ENCODE measurements at regions not wholly inside any gene's neighbourhood (a gene's known extent, or its start where the extent isn't known, plus 50 kb on each side); places are given as distances from the start of the nearest gene placed in this dataset.
"Not testable (repeated sequence)": the region's sequence is repeated elsewhere in the genome, so short reads cannot be mapped to it uniquely, and the experiment has no call there.

DNA sequence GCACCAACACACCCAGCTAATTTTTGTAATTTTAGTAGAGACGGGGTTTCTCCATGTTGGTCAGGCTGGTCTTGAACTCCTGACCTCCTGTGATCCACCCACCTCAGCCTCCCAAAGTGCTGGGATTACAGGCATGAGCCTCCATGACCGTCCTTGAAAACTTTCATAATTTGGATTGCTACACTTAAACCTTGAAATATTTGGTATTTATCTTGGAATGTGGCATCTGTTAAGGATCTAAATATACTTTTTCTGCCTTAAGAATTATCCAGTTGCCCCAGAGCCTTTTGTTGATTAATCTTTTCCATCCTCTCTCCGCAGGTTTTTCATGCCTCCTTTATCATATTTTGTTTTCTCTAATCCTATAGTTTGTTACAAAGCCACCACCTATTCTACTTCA is 872.7 kb downstream of the KCNMA1 start:
- H3K4me3 Mint-ChIP-seq; POLR2A ChIA-PET; intact Hi-C loops (cut with micrococcal nuclease); H3K27ac Mint-ChIP-seq; H3K36me3 Mint-ChIP-seq; H3K9me3 Mint-ChIP-seq; CTCF ChIA-PET; DNase-seq; H3K4me1 Mint-ChIP-seq (ENCODE audit: low read depth); H3K27me3 Mint-ChIP-seq: not testable (repeated sequence)

DNA sequence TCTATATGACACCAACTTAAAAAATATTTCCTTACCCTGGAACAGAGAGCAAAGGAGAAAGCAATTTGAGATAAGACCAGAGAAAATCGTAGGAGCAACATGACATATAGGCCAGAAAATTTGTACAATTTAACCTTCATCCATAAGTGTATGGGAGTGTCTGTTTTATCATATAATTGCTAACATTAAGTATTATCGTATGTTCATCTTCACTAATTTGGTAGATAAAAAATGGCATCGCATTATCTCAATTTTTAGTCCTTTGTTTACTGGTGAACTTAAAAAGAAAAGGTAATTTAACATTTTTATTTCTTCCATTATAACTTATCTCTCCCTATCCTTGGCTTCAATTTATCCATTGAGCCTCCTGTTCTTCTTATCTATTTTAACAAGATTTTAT is 873.4 kb downstream of the KCNMA1 start:
- no peak overlapping the region for H3K4me3 Mint-ChIP-seq
- no peak overlapping the region for H3K27ac Mint-ChIP-seq
- H3K27me3 Mint-ChIP-seq = no peaks in the 10 kb centered on the region
- no peaks in the 10 kb centered on the region for H3K36me3 Mint-ChIP-seq
- ChIA-PET POLR2A (no interaction called here), CTCF (no interaction called here)
- intact Hi-C loops (cut with micrococcal nuclease) = no loop called here
- DNase-seq = no peak
- H3K9me3 Mint-ChIP-seq = peaks cover 6% of the 10 kb centered on the region
- H3K4me1 Mint-ChIP-seq (ENCODE audit: low read depth) = no peaks in the 10 kb centered on the region

GRCh38 chr10:76763376-76763775 is 874.2 kb downstream of the KCNMA1 start:
- Mint-ChIP-seq H3K27me3 (no peaks in the 10 kb centered on the region), H3K9me3 (peaks cover 8% of the 10 kb centered on the region)

DNA sequence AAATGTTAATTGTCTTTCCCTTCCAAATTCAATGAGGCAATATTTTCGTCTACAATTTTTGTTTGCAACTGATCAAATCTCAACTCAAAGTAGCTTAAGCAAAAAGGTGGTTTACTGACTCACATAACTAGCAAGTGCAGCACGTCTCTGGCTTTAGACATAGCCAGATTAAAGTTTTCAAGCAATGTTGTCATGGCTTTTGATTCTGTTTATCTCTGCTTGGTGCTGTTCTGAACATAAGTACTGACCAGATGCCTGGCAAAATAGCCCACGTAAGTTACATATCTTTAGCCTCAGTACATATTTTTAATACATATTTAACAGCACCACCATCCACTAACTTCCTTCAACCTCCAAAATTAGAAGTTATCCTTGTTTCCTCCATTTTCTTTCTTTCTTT is 877.9 kb downstream of the KCNMA1 start:
- H3K4me1 Mint-ChIP-seq (ENCODE audit: low read depth) = no peaks in the 10 kb centered on the region
- no peak for DNase-seq
- no peak overlapping the region for H3K4me3 Mint-ChIP-seq
- H3K27me3 Mint-ChIP-seq = no peaks in the 10 kb centered on the region
- intact Hi-C loops (cut with micrococcal nuclease) = no loop called here
- no peaks in the 10 kb centered on the region for H3K36me3 Mint-ChIP-seq
- H3K27ac Mint-ChIP-seq = no peak overlapping the region
- POLR2A ChIA-PET = no interaction called here
- CTCF ChIA-PET = no interaction called here
- peaks cover 8% of the 10 kb centered on the region for H3K9me3 Mint-ChIP-seq

More at GRCh38 chr10:76763376-76763775, 874.2 kb downstream of the KCNMA1 start:
- Mint-ChIP-seq H3K27ac (no peak overlapping the region), H3K36me3 (no peaks in the 10 kb centered on the region), H3K4me1 (ENCODE audit: low read depth) (no peaks in the 10 kb centered on the region), H3K4me3 (no peak overlapping the region)
- CTCF ChIA-PET = no interaction called here
- intact Hi-C loops (cut with micrococcal nuclease) = no loop called here
- POLR2A ChIA-PET = no interaction called here
- no peak for DNase-seq

GRCh38 chr10:76743169-76743568 is 894.4 kb downstream of the KCNMA1 start:
- Mint-ChIP-seq H3K4me3 (no peak overlapping the region), H3K4me1 (ENCODE audit: low read depth) (no peaks in the 10 kb centered on the region), H3K9me3 (no peaks in the 10 kb centered on the region), H3K36me3 (no peaks in the 10 kb centered on the region), H3K27me3 (no peaks in the 10 kb centered on the region), H3K27ac (no peak overlapping the region)
- intact Hi-C loops (cut with micrococcal nuclease) = no loop called here
- ChIA-PET CTCF (no interaction called here), POLR2A (no interaction called here)
- no peak for DNase-seq

DNA sequence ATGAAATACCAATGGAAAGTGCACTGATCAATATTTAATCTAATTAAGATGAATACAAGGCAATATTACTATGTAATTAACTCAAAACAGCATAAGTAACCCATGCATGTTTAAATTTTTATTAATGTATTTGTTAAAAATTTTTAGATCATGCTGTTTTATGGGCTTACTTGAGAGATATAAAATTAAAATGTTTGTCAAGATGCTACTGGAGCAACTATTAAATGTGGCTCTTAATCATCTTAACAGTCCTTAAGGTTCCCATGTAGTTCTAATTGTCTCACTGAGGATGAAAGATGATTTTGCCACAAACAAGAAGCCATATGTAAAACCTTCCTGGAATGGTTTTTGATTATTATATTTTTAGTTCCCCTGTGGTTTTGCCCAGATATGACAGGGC is 897.1 kb downstream of the KCNMA1 start:
- no peak overlapping the region for H3K27ac Mint-ChIP-seq
- no peak overlapping the region for H3K4me3 Mint-ChIP-seq
- H3K36me3 Mint-ChIP-seq = no peaks in the 10 kb centered on the region
- no peaks in the 10 kb centered on the region for H3K9me3 Mint-ChIP-seq
- H3K4me1 Mint-ChIP-seq (ENCODE audit: low read depth) = no peaks in the 10 kb centered on the region
- DNase-seq = no peak
- ChIA-PET POLR2A (no interaction called here), CTCF (no interaction called here)
- intact Hi-C loops (cut with micrococcal nuclease) = no loop called here
- H3K27me3 Mint-ChIP-seq = no peaks in the 10 kb centered on the region

DNA sequence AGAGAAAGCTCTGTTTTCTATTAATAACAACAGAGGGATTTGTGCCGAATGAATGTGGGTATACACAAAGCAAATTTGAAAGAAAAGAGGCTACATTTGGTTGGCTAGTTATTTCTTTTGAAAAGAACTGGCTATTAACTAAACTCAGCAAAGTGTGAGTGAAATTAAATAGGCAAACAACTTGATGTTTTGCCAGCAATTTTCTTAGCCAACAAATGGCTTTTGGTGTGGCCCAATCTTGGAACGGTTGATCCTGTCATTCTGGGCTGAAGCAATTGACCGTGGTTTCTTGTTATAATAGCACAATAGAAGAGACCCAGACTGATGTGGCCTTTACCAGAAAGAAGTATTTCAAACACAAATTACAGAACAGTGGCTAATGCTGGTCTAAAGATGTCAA is 898.6 kb downstream of the KCNMA1 start:
- Mint-ChIP-seq H3K27ac (no peak overlapping the region), H3K27me3 (no peaks in the 10 kb centered on the region), H3K36me3 (no peaks in the 10 kb centered on the region), H3K4me1 (ENCODE audit: low read depth) (no peaks in the 10 kb centered on the region), H3K9me3 (no peaks in the 10 kb centered on the region), H3K4me3 (no peak overlapping the region)
- ChIA-PET CTCF (no interaction called here), POLR2A (no interaction called here)
- intact Hi-C loops (cut with micrococcal nuclease) = no loop called here
- no peak for DNase-seq

DNA sequence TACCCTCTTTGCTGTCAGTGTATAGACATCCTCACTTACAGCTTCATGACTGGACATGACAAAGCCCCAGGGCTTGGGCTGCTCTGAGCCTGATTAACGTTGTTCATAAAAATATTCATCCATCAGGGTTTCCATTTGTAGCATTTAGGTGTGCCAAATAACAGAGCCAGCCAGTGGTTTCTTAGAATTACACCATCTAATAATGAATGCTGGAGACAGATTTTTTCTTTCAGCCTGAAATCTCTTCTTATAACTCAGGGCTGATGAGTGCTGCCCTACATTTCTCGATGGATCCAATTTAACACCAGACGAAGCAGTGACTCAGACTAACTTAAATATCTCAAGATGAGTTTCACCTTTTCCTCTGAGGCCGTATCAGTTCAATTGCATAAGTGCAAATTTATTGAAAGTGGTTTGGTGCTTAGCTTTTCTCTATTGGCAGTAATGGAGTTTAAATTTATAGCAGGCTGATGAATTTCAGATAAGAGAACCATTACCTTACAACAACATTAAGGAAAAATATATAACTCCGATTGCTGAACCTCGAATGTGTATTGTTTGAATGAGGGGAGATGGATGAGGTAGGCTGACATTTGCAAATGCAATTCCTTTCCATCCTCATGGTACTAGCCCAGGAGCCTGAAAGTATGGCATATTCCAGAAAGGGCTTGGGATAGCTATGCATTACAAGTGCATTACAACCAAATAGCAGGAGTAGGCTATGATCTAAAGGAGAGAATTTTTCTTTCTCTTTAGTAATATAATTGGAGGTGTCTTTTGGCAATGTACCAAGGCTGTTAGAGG is 900.6 kb downstream of the KCNMA1 start:
- ChIA-PET CTCF (no interaction called here), POLR2A (no interaction called here)
- H3K4me3 Mint-ChIP-seq = no peak overlapping the region
- H3K27me3 Mint-ChIP-seq = no peaks in the 10 kb centered on the region
- no peak overlapping the region for H3K27ac Mint-ChIP-seq
- intact Hi-C loops (cut with micrococcal nuclease) = no loop called here
- DNase-seq = no peak
- H3K9me3 Mint-ChIP-seq = no peaks in the 10 kb centered on the region
- no peaks in the 10 kb centered on the region for H3K36me3 Mint-ChIP-seq
- H3K4me1 Mint-ChIP-seq (ENCODE audit: low read depth) = no peaks in the 10 kb centered on the region

- ChIA-PET POLR2A (no interaction called here), CTCF (no interaction called here)
- H3K9me3 Mint-ChIP-seq = peaks cover 1% of the 10 kb centered on the region
- no peaks in the 10 kb centered on the region for H3K36me3 Mint-ChIP-seq
- H3K4me1 Mint-ChIP-seq (ENCODE audit: low read depth) = no peaks in the 10 kb centered on the region
- intact Hi-C loops (cut with micrococcal nuclease) = no loop called here
- no peak overlapping the region for H3K27ac Mint-ChIP-seq
- no peak for DNase-seq
- H3K4me3 Mint-ChIP-seq = no peak overlapping the region
- no peaks in the 10 kb centered on the region for H3K27me3 Mint-ChIP-seq
These were observed 901.2 kb downstream of the KCNMA1 start for GRCh38 chr10:76736392-76736791.

GRCh38 chr10:76735866-76736265 is 901.7 kb downstream of the KCNMA1 start:
- Mint-ChIP-seq H3K27ac (no peak overlapping the region), H3K9me3 (peaks cover 5% of the 10 kb centered on the region), H3K4me3 (no peak overlapping the region), H3K27me3 (no peaks in the 10 kb centered on the region), H3K4me1 (ENCODE audit: low read depth) (no peaks in the 10 kb centered on the region), H3K36me3 (no peaks in the 10 kb centered on the region)
- POLR2A ChIA-PET = no interaction called here
- CTCF ChIA-PET = no interaction called here
- intact Hi-C loops (cut with micrococcal nuclease) = no loop called here
- DNase-seq = no peak

DNA sequence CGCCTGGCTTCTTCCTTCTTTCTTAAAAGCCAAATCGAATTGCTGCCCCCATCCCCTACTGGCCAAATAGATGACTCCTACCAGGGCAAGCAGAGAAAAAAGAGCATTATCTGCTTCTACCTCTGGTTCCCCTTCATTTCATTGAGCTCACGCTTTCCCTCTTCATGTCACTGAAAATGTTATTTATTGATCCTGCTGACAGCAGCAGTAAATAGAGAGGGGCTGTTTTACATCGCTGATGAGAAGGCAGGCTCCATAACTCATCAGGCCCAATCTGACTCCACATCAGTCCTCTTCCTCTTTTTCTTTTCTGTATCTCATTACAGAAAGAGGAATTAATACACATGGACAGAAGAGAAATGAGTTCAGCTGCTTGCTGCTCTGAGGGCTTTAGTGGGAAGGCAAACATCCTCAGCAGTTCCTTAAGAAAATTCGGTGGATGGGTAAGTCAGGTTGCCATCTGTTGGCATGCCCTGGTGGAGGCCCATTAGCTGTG is 904.1 kb downstream of the KCNMA1 start:
- intact Hi-C loops (cut with micrococcal nuclease) = no loop called here
- H3K27me3 Mint-ChIP-seq = no peaks in the 10 kb centered on the region
- DNase-seq = no peak
- H3K4me1 Mint-ChIP-seq (ENCODE audit: low read depth) = no peaks in the 10 kb centered on the region
- ChIA-PET CTCF (no interaction called here), POLR2A (no interaction called here)
- H3K27ac Mint-ChIP-seq = no peak overlapping the region
- no peaks in the 10 kb centered on the region for H3K36me3 Mint-ChIP-seq
- H3K9me3 Mint-ChIP-seq = peaks cover 11% of the 10 kb centered on the region
- no peak overlapping the region for H3K4me3 Mint-ChIP-seq

DNA sequence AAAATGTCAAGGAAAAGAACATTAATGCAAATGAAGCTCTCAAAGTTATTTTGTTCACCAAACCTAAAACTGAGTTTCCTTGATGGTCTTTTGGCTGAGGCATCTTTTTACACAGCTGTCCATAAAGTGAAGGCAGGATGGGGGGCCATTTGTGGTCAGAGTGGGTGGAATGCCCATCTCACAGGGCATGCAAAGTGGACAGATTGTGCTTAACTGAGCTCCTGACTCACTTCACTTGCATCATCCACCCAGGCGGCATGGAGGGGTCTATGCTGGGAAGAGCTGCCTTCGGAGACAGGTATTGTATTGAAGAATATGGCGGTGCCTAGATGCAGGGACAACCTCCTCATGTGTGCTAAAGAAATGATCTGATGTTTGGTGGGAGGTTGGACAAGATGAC is 905.3 kb downstream of the KCNMA1 start:
- no peaks in the 10 kb centered on the region for H3K27me3 Mint-ChIP-seq
- intact Hi-C loops (cut with micrococcal nuclease) = no loop called here
- peaks cover 11% of the 10 kb centered on the region for H3K9me3 Mint-ChIP-seq
- H3K36me3 Mint-ChIP-seq = no peaks in the 10 kb centered on the region
- no peaks in the 10 kb centered on the region for H3K4me1 Mint-ChIP-seq (ENCODE audit: low read depth)
- CTCF ChIA-PET = no interaction called here
- POLR2A ChIA-PET = no interaction called here
- no peak overlapping the region for H3K4me3 Mint-ChIP-seq
- H3K27ac Mint-ChIP-seq = no peak overlapping the region
- no peak for DNase-seq

GRCh38 chr10:76729841-76730487 is 907.6 kb downstream of the KCNMA1 start:
- no peaks in the 10 kb centered on the region for H3K27me3 Mint-ChIP-seq
- CTCF ChIA-PET = no interaction called here
- intact Hi-C loops (cut with micrococcal nuclease) = no loop called here

More at GRCh38 chr10:76729841-76730487, 907.6 kb downstream of the KCNMA1 start:
- H3K9me3 Mint-ChIP-seq = peaks cover 14% of the 10 kb centered on the region
- no peaks in the 10 kb centered on the region for H3K36me3 Mint-ChIP-seq
- no peaks in the 10 kb centered on the region for H3K4me1 Mint-ChIP-seq (ENCODE audit: low read depth)
- POLR2A ChIA-PET = no interaction called here
- no peak overlapping the region for H3K4me3 Mint-ChIP-seq
- DNase-seq = no peak
- no peak overlapping the region for H3K27ac Mint-ChIP-seq
